Keratinocyte (primary cell): ENCODE measurements at regions not wholly inside any gene's neighbourhood (a gene's known extent, or its start where the extent isn't known, plus 50 kb on each side); places are given as distances from the start of the nearest gene placed in this dataset.

Source experiments
- DNase-seq: peaks from one replicate; pipeline ENCODE4 v3.0.0-alpha.2; 2011; ENCODE audit warnings: low read depth, missing footprints, low spot score
- FAIRE-seq: peaks from 2 replicates; lab custom pipeline; 2011; peaks lifted over from hg19 to GRCh38; lab: Jason Lieb, UNC
- H2AFZ ChIP-seq: 2 replicates; pipeline ENCODE4 v1.6.0; 2012; ENCODE audit warnings: low read length, control low read depth, inconsistent platforms; ENCODE audit not compliant: control insufficient read depth
- H3K27ac ChIP-seq: 2 replicates; pipeline ENCODE4 v1.5.1; 2011; ENCODE audit warnings: low read length; ENCODE audit not compliant: control insufficient read depth, insufficient read depth
- H3K27me3 ChIP-seq: 3 replicates; pipeline ENCODE4 v1.6.0; 2011; ENCODE audit warnings: low read length; ENCODE audit not compliant: control insufficient read depth, insufficient read depth; ENCODE audit errors: extremely low read depth
- H3K36me3 ChIP-seq, 2 experiments: 2 replicates in 1 of 2; 3 replicates in 1 of 2; pipeline ENCODE4 v1.5.1; 2011; ENCODE audit warnings: low read length in 2 of 2, mild to moderate bottlenecking in 1 of 2; ENCODE audit not compliant: control insufficient read depth in 2 of 2, insufficient read depth in 2 of 2; ENCODE audit errors: extremely low read depth in 1 of 2
- H3K4me1 ChIP-seq: 3 replicates; pipeline ENCODE4 v1.5.1; 2011; ENCODE audit warnings: low read length; ENCODE audit not compliant: control insufficient read depth, insufficient read depth; ENCODE audit errors: extremely low read depth
- H3K4me2 ChIP-seq: 3 replicates; pipeline ENCODE4 v1.6.0; 2011; ENCODE audit warnings: low read depth, low read length; ENCODE audit not compliant: control insufficient read depth, insufficient read depth; ENCODE audit errors: extremely low read depth
- H3K4me3 ChIP-seq, 3 experiments: fragments of 200-600 bp in 1 of 3; sonication (generic) in 1 of 3; 2 replicates in 2 of 3; 3 replicates in 1 of 3; pipeline ENCODE4 v1.5.1; 2011 to 2016; ENCODE audit warnings: low read length in 3 of 3, mild to moderate bottlenecking in 3 of 3, control low read depth in 2 of 3, inconsistent platforms in 1 of 3, low read depth in 1 of 3, mixed read lengths in 1 of 3, mixed run types in 1 of 3, moderate library complexity in 1 of 3; ENCODE audit not compliant: control insufficient read depth in 2 of 3, insufficient read depth in 2 of 3; ENCODE audit errors: extremely low read depth in 1 of 3
- H3K79me2 ChIP-seq: 2 replicates; pipeline ENCODE4 v1.6.0; 2012; ENCODE audit warnings: low read length; ENCODE audit not compliant: control insufficient read depth, insufficient read depth
- H3K9ac ChIP-seq: 3 replicates; pipeline ENCODE4 v1.6.0; 2011; ENCODE audit warnings: low read length; ENCODE audit not compliant: control insufficient read depth, insufficient read depth; ENCODE audit errors: extremely low read depth
- H3K9me1 ChIP-seq: 3 replicates; pipeline ENCODE4 v1.6.0; 2011; ENCODE audit warnings: low read length; ENCODE audit not compliant: control insufficient read depth, insufficient read depth; ENCODE audit errors: extremely low read depth
- H3K9me3 ChIP-seq: 2 replicates; pipeline ENCODE4 v1.5.1; 2012; ENCODE audit warnings: low read depth, low read length; ENCODE audit not compliant: control insufficient read depth
- H4K20me1 ChIP-seq: 3 replicates; pipeline ENCODE4 v1.6.0; 2011; ENCODE audit warnings: low read length; ENCODE audit not compliant: control insufficient read depth, insufficient read depth; ENCODE audit errors: extremely low read depth
- EZH2 ChIP-seq: IDR thresholded peaks from one replicate; pipeline ENCODE4 v1.6.1; 2012; ENCODE audit warnings: inconsistent platforms, mild to moderate bottlenecking, low read length, moderate library complexity
- dilution Hi-C: fragments of 300-500 bp; cut with MboI; formaldehyde crosslinking; loops from one replicate; pipeline ENCODE4 v1.7.0; 2020; ENCODE audit warnings: low sequenced_read_pairs; ENCODE audit not compliant: extremely low pct_ligation_motif_present
- TF ChIP-seq, protein P1 (sequence below), 3 experiments: IDR thresholded peaks in 1 of 3; conservative IDR thresholded peaks in 1 of 3; optimal IDR thresholded peaks in 1 of 3; 2 replicates in 2 of 3; 3 replicates in 1 of 3; pipeline versions ENCODE3 to v1.5.1; 2011; ENCODE audit warnings: low read length in 3 of 3, mild to moderate bottlenecking in 3 of 3, moderate library complexity in 2 of 3, control low read depth in 1 of 3, inconsistent platforms in 1 of 3; ENCODE audit not compliant: insufficient read depth in 2 of 3; ENCODE audit errors: extremely low read depth in 1 of 3

- H2AFZ ChIP-seq: no peak overlapping the region
- no peak for FAIRE-seq
- dilution Hi-C loops: no loop called here
Measured at GRCh38 chr4:156401371-156401770, 447.7 kb upstream of the CTSO start.

DNA sequence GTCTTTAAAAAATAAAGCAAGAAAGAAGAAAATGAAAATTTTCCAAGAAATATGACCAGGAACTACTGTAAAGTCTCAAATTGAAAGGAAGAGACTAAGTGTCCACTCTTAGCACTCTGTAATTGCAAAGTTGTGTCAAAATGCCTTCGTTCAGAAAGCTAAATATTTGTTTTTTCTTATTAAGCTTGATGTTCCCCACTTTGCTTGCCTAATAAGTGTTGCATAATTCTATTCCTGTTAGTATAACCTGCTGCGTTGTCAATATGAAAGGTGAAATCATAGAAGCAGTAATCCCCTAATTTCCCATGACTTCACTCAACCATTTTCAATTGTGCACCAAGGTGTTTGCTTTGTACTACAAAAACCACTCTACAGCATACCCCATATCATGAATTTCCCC is 442.9 kb upstream of the CTSO start:
- Histone ChIP-seq H3K27ac (no peak overlapping the region), H3K4me2 (no peak overlapping the region), H3K9me1 (no peaks in the 10 kb centered on the region), H3K27me3 (no peaks in the 10 kb centered on the region), H3K4me1 (no peaks in the 10 kb centered on the region), H3K79me2 (no peaks in the 10 kb centered on the region), H3K9ac (no peak overlapping the region), H2AFZ (no peak overlapping the region), H3K9me3 (no peaks in the 10 kb centered on the region), H3K4me3 (no peak overlapping the region), H3K36me3 (no peaks in the 10 kb centered on the region), H4K20me1 (no peaks in the 10 kb centered on the region)
- dilution Hi-C loops: no loop called here
- FAIRE-seq (no peak), DNase-seq (no peak)
- TF ChIP-seq, protein P1, sequence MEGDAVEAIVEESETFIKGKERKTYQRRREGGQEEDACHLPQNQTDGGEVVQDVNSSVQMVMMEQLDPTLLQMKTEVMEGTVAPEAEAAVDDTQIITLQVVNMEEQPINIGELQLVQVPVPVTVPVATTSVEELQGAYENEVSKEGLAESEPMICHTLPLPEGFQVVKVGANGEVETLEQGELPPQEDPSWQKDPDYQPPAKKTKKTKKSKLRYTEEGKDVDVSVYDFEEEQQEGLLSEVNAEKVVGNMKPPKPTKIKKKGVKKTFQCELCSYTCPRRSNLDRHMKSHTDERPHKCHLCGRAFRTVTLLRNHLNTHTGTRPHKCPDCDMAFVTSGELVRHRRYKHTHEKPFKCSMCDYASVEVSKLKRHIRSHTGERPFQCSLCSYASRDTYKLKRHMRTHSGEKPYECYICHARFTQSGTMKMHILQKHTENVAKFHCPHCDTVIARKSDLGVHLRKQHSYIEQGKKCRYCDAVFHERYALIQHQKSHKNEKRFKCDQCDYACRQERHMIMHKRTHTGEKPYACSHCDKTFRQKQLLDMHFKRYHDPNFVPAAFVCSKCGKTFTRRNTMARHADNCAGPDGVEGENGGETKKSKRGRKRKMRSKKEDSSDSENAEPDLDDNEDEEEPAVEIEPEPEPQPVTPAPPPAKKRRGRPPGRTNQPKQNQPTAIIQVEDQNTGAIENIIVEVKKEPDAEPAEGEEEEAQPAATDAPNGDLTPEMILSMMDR (optimal IDR thresholded peaks at IDR 0.05 in 1 of 3, IDR thresholded peaks at IDR 0.05 in 1 of 3, conservative IDR thresholded peaks at IDR 0.05 in 1 of 3; ENCODE audit: extremely low read depth in 1 of 3, insufficient read depth in 2 of 3, low read length in 3 of 3): no peak
- no peak for TF ChIP-seq EZH2

More at GRCh38 chr4:156401371-156401770, 447.7 kb upstream of the CTSO start:
- no peak for DNase-seq
- no peaks in the 10 kb centered on the region for H3K36me3 ChIP-seq
- TF ChIP-seq, protein P1 (optimal IDR thresholded peaks at IDR 0.05 in 1 of 3, IDR thresholded peaks at IDR 0.05 in 1 of 3, conservative IDR thresholded peaks at IDR 0.05 in 1 of 3; ENCODE audit: extremely low read depth in 1 of 3, insufficient read depth in 2 of 3, low read length in 3 of 3): no peak
- TF ChIP-seq EZH2: no peak
- H3K9me1 ChIP-seq: no peaks in the 10 kb centered on the region
- no peak overlapping the region for H3K9ac ChIP-seq
- H3K4me3 ChIP-seq: no peak overlapping the region
- H3K27ac ChIP-seq: no peak overlapping the region
- H3K9me3 ChIP-seq: no peaks in the 10 kb centered on the region
- no peak overlapping the region for H3K4me2 ChIP-seq
- H3K4me1 ChIP-seq: no peaks in the 10 kb centered on the region
- no peaks in the 10 kb centered on the region for H3K27me3 ChIP-seq
- no peaks in the 10 kb centered on the region for H4K20me1 ChIP-seq
- H3K79me2 ChIP-seq: no peaks in the 10 kb centered on the region
